ENCODE measurements at regions not wholly inside any gene's neighbourhood (a gene's known extent, or its start where the extent isn't known, plus 50 kb on each side); places are given as distances from the start of the nearest gene placed in this dataset.

DNA sequence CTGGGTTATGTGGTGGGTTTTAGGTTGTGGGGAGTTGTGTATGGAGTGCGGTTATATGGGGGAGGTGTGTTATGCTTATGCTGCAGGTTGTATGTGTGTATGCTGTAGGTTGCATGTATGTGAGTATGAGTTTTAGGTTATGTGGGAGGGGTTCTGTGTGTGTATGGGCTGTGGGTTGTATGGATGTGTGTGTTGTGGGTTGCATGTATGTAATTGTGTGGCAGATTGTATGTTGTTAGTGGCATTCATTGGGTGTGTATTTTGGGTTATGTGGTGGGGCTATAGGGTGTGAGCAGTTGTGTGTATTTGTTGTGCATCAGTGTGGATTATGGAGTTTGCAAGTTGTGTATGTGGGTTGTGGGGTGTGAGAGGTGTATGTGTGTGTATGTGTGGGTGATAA, 277.4 kb downstream of the NPIPA8 start:
- DNase-seq (ENCODE audit: low read depth in 2 of 2) = no peak

DNA sequence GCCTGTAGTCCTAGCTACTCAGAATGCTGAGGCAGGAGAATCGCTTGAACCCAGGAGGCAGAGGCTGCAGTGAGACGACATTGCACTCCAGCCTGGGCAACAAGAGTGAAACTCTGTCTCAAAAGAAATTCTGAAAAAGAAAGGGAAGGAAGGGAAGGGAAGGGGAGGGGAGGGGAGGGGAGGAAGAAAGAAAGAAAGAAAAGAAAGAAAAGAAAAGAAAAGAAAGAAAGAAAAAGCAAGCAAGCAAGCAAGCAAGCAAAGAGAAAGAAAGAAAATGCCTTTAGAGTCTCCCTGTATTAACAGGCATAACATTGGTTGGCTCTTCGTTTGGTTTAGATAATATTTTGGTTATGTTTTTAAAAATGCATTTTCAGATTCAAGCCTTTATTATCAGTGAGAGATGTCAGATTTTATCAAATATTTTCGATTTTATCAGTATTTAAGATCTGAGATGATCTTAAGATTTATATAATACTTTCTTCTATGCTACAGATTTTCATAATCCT, 281.1 kb downstream of the NPIPA8 start:
- no peak for DNase-seq (ENCODE audit: low read depth in 2 of 2)

DNA sequence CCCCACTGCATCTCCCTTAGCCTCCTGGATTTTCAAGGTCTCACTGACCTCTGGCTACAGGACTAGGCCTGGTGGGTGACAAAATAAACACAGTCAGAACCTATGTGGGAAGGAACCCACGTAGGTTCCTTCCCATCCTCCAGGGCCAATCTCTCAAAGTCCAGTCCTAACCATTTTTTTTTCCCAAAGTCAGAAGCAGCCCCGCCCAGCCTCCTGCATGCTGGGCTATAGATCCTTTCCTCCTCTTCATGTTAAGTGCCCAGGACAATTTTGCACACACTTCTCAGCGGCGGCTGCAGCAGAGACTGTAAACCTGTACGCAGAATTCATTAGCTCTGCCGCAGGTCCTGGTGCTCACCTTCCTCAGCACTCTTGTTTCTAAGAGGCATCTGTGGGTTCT, 285.8 kb downstream of the NPIPA8 start:
- no peak for DNase-seq (ENCODE audit: low read depth in 2 of 2)

DNA sequence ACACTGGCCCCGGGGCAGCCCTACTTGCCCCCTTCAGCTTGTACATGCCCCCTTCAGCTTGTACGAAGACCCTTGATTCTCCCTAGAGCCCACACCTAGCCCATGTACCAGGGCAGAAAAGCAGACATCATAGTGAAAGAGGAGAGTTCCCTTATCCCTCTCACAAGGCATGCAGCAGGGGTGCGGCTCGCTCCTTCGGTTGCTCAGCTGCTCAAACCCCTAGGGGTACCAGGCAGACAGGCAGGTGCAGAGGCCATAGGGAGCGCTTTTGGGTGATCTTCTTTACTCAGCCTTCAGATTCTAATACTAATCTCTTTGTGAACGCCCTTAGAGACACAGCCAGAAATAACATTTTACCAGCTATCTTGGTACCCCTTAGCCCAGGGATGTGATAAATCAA, 286.3 kb downstream of the NPIPA8 start:
- DNase-seq (ENCODE audit: low read depth in 2 of 2) = no peak

DNA sequence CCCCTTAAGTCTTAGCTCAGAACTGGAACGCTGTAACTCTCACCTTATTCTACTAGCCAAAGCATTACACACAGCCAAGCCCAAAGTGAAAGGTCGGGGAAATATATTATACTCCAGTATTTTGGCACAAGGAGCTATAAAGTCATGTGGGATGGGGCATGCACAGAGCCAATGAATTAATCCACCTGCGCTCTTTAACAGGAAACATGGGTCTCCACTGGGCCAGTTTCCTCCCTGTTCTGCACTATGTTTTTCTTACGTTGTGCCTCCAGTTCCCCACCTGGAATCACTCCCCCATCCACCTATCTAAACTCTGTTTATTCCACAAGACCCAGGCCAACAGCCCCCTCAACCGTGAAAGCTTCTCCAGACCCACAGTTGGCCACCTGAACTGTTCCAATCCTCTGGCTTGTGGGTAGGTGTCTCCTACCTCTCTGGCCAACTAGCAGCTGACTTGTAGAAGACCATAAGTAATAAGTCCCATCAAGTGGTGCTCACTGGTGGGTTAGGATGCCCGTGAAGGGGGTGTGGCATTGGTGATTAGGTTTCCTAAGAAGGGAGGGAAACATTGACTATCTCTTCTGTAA, 286.9 kb downstream of the NPIPA8 start:
- DNase-seq (ENCODE audit: low read depth in 2 of 2) = no peak

DNA sequence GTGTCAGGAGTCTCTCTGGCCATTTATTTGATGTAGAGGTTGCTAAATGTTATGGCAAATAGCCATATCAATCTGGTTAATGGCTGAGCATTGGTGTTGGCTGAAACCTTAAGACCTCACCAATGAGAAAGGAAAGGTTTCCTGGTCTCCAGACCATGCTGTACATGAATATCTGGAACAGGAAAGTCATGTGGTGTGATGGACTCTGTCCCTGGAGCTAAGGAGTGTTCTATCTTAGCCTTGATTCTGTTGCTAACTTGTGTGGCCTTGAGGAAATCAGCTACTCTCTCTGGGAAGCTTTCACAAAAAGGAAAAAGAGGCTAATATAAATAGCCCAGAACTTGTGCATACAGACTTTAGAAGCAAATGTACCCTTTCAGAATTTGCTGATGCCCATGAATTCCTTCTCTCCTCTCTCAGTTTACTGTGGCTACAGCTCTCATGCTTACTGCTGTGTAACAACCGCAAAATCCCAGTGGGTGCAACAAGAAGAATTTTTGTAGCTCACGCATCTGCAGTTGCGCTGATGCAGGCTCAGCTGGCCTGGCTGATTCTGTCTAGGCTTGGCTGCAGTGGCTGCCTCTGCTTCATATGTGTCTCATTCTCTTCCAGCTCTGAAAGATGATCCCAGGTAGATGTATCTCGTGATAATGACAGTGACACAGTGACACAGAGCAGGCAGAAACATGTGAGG, 287.5 kb downstream of the NPIPA8 start:
- DNase-seq (ENCODE audit: low read depth in 2 of 2) = no peak

DNA sequence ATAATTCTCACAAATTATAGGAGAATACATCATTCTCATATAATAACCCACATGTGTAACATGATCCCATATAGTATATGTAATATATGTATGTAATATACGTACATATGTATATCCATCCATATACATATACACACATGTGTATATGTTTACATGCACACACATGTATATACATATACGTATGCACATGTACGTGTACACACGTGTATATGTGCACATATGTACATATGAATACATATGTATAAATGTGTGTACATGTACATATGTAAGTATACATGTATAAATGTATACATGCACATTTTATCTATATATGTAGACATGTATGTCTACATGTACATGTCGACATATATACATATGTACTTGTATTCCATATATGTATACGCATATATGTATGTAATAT, 288.8 kb downstream of the NPIPA8 start:
- no peak for DNase-seq (ENCODE audit: low read depth in 2 of 2)

DNA sequence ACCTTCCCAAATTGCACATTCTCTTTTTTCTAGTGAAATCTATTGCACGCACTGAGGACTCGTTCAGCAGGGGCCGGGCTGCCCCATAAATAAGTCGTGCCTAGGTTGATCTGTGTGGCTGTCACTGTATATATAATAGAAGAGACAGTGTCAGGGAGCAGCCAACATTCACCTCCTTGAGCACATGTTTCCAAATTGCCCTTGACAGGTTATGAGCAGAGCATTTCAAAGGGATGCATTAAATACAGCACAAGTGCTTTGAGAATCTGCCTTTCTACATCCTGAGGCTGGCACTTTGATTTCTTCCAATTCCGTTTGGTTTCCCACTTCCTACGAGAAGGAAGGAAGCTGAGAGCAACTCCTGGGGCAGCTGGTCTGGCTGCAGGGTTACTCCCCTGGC, 291.2 kb downstream of the NPIPA8 start:
- no peak for DNase-seq (ENCODE audit: low read depth in 2 of 2)

DNA sequence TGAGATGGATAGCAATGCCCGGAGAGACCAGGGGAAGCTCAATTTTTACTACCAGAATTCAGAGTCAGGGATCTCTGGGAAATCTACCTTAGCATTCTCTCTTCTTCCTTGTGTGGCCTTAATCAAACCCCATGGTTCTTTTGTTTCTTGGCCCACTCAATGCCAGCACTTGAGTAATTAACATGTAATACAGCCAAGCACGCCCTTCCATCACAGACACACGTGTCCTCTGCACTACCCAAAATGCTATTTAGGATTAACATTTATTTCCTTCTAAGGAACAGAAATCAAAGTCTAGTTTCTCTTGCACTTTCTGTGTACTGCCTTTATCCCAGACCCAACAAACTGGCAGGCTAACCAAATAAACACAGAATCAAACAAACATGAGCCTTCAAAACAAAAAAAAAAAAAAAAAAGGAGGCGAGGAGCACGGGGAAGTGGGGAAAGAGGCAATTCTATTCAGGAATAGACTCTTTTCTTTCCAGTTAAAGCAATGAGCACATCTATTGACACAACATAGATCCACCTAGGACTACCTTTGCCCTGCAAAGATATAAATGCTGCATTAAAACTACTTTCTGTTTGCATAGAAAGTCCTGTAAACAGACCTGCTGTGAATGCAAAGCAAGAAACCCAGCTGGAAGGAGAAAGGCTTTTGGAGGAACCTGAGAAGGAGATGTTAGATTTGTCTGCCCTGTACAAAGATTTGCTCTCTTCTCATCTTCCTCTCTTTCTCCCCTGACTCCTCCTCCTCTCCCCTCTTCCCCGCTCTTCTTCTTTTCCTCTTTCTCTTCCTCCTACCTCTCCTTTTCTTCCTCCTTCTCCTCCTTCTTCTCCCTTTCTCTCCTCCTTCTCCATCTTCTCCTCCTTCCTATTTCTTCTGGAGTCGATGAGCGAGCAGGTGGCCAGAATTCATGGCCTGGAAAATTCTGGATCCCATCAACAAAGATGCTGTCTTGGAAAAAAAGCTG, 294.4 kb downstream of the NPIPA8 start:
- DNase-seq (ENCODE audit: low read depth in 2 of 2) = no peak

DNA sequence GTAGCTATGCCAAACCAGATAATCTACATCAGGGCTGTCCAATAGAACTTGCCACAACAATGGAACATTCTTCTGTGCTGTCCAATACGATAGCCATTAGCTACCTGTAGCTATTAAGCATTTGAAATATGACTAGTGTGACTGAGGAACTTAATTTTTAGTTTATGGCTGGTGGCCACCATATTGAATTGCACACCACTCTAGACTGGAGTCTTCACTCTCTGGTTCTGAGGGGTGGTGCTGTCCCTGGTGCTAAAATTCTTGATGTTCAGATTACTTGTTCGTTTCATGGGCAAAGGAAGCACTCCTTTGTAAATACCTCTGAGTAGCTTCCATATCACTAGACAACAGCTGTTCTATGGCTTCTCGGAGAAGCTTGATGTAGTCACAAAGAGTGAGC, 296.6 kb downstream of the NPIPA8 start:
- no peak for DNase-seq (ENCODE audit: low read depth in 2 of 2)

DNA sequence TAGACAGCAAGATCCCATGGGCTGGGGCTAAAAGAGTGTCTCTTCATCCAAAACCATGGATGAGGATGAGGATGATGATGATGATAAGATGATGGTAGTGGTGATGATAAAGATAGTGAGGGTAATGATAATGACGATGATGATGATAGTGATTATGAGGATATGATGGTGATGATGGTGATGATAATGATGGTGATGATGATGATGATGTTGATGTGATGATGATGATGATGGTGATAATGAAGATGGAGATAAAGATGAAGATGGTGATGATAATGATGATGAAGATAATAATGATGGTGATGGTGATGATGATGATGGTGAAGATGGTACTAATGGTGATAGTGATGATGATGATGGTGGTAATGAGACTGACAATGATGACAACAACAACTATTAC, 299.5 kb downstream of the NPIPA8 start:
- no peak for DNase-seq (ENCODE audit: low read depth in 2 of 2)

DNA sequence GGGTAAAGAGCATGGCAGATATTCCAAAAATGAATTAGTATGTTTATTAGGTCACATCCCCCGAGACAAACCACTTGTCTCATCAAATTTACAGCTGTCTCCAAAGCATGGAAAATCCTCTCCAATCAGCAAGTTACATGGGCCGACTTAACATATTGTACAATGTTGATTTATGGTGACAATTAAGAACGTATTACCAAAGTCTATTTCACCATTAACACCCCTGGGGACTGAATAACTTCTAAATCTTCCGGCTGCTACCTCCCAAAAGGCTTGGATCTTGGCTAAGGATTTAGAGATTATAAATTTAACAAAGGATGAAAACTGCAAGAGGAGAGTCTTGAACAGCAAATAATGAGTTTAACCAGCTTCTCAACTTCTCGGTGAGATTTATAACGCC, 311.9 kb downstream of the NPIPA8 start:
- DNase-seq (ENCODE audit: low read depth in 2 of 2) = no peak

DNA sequence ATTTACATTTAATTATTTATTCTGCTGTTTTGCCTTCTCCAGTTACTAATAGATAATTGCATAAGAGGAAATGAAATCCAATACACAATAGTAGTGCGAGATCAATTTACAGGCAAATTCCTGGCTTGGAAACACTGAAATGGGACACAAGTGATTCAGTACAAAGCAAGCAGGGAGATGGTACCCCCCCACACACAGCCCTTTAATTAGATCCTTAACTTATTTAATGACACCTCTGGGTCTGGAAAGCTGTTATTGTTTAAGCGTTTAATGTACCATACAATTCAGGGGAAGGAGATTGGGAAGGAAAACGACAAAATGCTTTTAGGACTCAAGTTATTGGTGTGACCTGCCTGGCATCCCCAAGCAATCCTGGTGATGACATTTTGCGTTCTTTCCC, 318.2 kb downstream of the NPIPA8 start:
- no peak for DNase-seq (ENCODE audit: low read depth in 2 of 2)

DNA sequence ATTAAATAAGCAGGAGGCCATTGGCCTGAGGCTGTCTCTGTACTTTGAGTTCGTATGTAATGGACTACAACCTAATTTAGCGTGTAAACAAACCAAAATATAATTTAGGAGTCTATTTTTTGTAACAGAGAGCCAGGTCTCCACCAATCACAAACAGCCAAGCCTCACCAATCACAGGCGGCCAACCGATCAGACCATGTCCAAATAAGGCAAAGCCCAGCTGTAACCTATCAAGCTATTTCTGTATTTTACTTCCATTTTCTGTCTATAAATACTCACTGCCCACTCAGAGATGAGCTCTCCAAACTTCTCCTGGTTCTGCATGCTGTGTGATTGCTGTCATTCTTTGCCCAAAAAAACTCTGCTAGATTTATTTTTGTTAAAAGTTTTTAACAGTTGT, 322.7 kb downstream of the NPIPA8 start:
- no peak for DNase-seq (ENCODE audit: low read depth in 2 of 2)

DNA sequence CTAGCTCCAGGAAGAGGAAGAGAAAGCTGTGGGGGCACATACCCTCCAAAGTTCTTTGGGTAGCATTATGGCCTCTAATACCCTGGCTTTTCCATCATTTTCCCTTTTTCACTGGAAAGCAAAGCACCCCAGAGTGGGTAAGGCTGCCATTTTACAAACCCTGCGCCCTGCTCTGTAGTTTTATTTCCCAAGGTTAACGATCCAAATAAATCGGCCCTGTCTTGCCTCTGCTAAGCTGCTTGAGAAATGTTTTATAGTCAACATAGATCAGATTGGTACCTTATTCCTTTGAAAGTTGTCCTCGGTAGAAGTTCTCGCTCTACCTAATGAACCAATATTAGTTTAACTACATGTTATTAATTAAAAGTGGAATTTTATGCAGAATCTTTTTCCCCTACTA, 328.2 kb downstream of the NPIPA8 start:
- DNase-seq (ENCODE audit: low read depth in 2 of 2) = no peak

DNA sequence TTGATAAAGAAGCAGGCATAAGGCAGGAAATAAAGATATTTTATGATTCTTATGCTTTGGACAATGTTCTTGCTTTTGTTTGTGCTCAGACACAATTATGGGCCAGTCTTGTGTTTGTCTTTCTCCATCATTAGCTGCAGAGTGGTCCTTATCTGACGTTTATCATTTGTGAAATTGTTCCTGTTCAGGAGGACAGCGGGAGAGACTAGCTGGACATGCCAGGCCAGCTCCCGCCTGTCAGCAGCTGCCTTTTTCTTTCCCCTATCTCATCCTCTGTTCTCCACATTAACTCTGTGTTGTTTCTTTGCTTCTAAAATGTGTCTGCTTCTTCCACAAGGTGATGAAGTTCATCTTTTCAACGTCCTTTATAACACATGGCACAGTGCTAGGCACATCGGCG, 333.5 kb downstream of the NPIPA8 start:
- no peak for DNase-seq (ENCODE audit: low read depth in 2 of 2)

DNA sequence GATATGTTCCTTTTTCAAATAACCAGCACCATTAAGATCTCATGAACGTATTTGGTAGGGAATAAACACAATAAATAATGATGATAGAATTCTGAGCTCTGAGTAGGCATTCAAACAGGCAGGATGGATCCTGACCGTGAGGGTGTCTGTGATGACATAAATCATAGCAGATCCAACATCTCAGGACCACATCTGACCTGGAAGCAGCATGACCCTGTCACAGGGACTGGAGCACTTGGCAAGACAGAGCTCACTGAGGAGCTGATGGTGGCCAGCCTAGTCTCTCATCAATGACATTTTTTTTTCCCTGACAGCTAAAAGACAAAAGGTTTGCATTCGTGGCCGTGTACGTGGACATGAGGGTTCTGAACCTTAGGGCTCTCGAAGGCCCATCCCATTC, 337.5 kb downstream of the NPIPA8 start:
- no peak for DNase-seq (ENCODE audit: low read depth in 2 of 2)

DNA sequence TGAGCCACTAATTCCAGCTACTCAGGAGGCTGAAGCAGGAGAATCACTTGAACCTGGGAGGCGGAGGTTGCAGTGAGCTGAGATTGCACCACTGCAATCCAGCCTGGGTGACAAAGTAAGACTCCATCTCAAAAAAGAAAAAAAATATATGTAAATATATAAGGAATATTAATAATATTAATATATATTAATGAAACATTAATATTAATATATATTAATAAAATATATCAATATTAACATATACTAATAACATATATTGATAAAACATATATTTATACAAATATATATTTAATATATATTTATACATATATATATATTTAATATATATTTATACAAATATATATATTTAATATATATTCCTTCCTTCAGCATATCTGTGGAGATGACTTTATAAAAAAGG, 338.0 kb downstream of the NPIPA8 start:
- no peak for DNase-seq (ENCODE audit: low read depth in 2 of 2)

DNA sequence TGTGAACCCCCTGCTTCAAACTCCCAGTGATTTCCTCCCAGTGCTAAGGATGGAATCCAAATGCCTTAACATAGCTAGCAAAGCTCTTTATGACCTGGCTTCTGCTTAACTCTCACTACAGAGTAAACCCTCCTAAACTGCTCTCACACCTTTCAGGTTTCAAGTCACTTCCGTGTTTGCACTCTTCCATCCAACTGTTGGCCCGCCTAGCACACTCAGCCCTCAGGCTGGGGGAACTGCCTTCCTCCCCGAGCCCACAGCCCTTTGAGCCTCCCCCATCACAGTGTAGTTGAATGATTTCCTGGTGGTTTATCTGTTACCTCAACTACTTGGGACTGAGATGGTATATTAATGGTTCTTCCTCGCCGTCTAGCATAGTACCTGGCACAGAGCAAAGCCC, 342.5 kb downstream of the NPIPA8 start:
- no peak for DNase-seq (ENCODE audit: low read depth in 2 of 2)

DNA sequence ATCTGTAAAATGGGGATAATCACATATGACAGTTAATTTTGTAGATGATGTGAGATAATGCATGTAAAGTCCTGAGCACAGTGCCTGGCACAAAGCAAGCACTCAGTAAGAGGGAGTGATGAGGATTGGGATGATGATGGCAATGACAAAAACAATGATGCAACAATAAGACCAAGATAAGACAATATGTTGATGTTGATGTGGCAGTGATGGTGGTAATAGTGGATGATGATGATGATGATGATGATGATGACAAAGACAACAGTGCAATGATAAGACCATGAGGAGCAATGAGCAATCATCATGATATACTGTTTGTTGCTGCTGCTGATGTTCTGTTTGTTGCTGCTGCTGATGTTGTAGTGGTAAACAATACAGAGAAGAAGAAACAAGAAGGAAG, 344.1 kb downstream of the NPIPA8 start:
- DNase-seq (ENCODE audit: low read depth in 2 of 2) = no peak

DNA sequence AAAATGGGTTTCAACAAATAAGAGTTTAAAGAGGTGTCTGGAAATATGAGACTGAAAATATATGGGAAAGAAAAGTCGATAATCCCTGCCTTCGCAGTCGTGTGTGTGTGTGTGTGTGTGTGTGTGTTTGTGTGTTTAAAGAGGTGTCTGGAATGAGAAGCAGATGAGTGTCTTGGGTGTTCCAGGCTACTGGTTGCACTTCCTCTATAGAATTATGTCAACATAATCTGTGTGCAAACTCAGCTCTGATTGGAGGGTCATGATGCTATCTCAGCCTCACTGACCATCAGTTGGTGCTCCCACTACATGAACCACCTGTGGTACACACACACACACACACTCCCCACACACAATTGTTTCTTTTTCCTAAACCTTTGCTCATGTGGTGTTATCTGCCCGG, 347.3 kb downstream of the NPIPA8 start:
- DNase-seq (ENCODE audit: low read depth in 2 of 2) = no peak

DNA sequence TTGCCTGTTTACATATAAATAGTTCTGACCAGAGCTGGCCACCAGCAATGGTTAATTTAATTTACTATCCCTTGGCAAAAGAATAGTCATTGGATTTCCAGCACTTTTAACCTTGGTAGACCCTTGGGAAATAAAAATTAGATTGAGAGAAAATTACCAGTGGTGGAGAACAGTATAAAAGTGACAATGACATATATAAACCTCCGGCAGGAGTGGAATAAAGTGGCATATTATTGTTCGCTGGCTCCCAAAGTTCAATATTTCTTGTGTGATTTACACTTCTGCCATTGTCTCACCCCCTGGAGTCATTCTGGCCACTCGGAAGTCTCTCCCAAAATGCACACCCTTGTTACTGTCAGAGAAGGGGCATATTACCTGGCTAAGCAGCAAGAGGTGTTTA, 347.7 kb downstream of the NPIPA8 start:
- DNase-seq (ENCODE audit: low read depth in 2 of 2) = no peak

DNA sequence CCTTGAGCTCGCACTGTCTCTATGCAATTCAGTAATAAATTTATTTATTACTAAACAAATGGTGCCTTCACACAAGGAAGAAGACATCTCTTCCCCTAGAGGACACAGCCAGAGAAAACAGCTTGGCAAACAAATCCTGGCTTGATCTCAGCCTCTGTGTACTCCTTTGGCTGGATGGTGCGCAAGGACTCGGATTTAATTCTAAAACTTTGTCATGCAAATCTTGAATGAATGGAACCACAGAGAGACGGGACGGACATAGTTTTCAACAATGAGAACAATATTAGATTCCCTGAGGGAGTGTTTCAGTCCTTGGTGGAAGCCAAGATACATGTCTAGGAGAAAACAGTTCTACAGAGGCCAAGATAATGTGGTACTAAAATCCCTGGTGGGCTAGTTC, 349.5 kb downstream of the NPIPA8 start:
- no peak for DNase-seq (ENCODE audit: low read depth in 2 of 2)
